Dendritic cell treated with granulocyte-macrophage colony-stimulating factor and Interleukin-4, amounts not matched to agents 40 ng/mL and 50 ng/mL, for 4 days (primary cell): ENCODE measurements at regions not wholly inside any gene's neighbourhood (a gene's known extent, or its start where the extent isn't known, plus 50 kb on each side); places are given as distances from the start of the nearest gene placed in this dataset.
"Not testable (repeated sequence)": the region's sequence is repeated elsewhere in the genome, so short reads cannot be mapped to it uniquely, and the experiment has no call there.

Experiments used
- H3K27ac Mint-ChIP-seq: one replicate; pipeline ENCODE4 v1.8.0; 2022; ENCODE audit warnings: mild to moderate bottlenecking, mixed read lengths
- H3K27me3 Mint-ChIP-seq: one replicate; pipeline ENCODE4 v1.8.0; 2022; ENCODE audit warnings: mild to moderate bottlenecking, mixed read lengths
- H3K36me3 Mint-ChIP-seq: one replicate; pipeline ENCODE4 v1.8.0; 2022; ENCODE audit warnings: low read depth, mixed read lengths
- H3K4me1 Mint-ChIP-seq: one replicate; pipeline ENCODE4 v1.8.0; 2022; ENCODE audit warnings: low read depth, mixed read lengths
- H3K4me3 Mint-ChIP-seq: one replicate; pipeline ENCODE4 v1.8.0; 2022; ENCODE audit warnings: mild to moderate bottlenecking, moderate library complexity, mixed read lengths
- H3K9me3 Mint-ChIP-seq: one replicate; pipeline ENCODE4 v1.8.0; 2022; ENCODE audit warnings: mixed read lengths
- intact Hi-C: fragments of 100-400 bp; cut with micrococcal nuclease; formaldehyde crosslinking; loops from one replicate; pipeline ENCODE4 v1.15.0; 2022

DNA sequence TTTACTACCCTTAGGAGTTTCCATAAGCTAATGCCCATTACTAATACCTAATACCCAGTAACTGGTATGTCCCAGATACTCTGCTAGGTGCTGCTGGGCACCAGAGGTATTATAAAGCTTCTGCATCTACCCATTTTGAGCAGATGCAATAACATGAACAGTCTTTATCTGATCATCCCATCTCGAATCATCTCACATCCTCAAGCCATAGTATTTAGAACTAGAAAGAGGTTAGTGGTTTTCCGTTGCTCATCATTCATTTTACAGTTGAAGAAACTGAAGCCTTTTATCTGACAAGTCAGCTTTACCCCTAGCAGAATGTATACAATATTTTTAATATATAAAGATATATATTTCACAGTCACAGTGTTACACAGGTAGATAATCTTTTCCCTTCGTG, 99.1 kb upstream of the TCF4 start:
- no peaks in the 10 kb centered on the region for H3K36me3 Mint-ChIP-seq
- no peaks in the 10 kb centered on the region for H3K27me3 Mint-ChIP-seq
- no peaks in the 10 kb centered on the region for H3K9me3 Mint-ChIP-seq
- intact Hi-C loops: no loop called here
- no peak overlapping the region for H3K27ac Mint-ChIP-seq
- no peak overlapping the region for H3K4me3 Mint-ChIP-seq
- H3K4me1 Mint-ChIP-seq: no peaks in the 10 kb centered on the region

DNA sequence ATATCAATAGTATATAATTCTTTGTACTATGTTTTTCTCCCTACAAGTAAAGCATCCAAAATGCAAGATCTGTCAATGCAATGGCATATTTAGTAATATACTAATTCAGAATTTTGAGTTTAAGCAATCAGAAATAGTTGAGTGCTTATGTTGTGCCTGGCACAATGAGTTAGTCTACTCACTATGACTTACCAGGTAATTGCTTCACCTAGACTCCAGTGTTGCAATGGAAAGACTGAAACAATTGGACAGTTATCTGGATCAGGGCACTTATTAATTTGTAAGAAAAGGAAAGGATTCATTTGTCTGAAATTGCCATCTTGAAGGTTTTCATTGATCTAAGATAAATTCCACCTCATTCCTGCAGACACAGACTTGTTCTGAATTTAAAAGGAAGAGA, 97.6 kb upstream of the TCF4 start:
- Mint-ChIP-seq H3K27ac (no peak overlapping the region), H3K36me3 (no peaks in the 10 kb centered on the region), H3K4me1 (no peaks in the 10 kb centered on the region), H3K9me3 (no peaks in the 10 kb centered on the region), H3K4me3 (no peak overlapping the region), H3K27me3 (no peaks in the 10 kb centered on the region)
- intact Hi-C loops: no loop called here

DNA sequence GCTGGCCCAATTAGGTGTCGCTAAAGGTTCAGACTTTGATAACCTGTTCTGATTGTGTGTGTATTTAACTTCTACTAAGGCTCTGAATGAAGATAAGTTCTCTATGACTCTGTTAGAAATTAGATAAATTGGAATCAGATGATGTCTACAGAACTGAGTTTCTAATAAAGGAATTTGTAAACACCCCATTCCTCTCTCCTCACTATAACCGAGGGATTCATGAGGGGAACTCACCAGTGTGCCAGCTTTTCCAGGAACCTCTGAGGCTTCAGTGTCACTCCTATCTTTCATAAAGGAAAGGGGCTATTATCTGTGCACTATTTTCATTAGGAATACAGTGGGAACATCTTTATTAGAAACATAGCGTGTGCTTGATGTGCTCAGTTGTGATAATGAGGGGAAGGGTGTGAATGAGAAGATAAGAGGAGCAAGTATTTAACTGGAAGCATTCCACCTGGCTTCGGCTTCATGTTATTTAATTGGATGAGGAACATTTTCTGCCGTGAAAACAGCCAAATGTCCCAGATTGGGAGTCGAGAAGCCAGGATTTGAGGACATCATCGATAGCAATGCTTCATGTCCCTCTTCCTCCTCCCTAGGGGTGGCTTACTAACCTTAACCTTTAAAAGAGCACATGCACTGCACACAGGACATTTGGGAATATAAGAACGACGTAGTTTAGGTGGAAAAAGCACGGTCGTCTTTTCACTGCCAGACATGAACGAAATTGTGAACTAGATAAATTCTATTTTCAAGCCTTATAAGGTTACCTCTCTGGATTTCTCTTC, 84.8 kb upstream of the TCF4 start:
- H3K9me3 Mint-ChIP-seq: peaks cover 30% of the 10 kb centered on the region
- H3K27me3 Mint-ChIP-seq: no peaks in the 10 kb centered on the region
- H3K4me3 Mint-ChIP-seq: no peak overlapping the region
- no peaks in the 10 kb centered on the region for H3K36me3 Mint-ChIP-seq
- H3K4me1 Mint-ChIP-seq: no peaks in the 10 kb centered on the region
- H3K27ac Mint-ChIP-seq: no peak overlapping the region
- intact Hi-C loops: no loop called here

GRCh38 chr18:55665506-55665905, 77.5 kb upstream of the TCF4 start:
- H3K9me3 Mint-ChIP-seq: peaks cover 25% of the 10 kb centered on the region
- H3K4me1 Mint-ChIP-seq: no peaks in the 10 kb centered on the region
- H3K4me3 Mint-ChIP-seq: no peak overlapping the region
- no peaks in the 10 kb centered on the region for H3K27me3 Mint-ChIP-seq
- no peaks in the 10 kb centered on the region for H3K36me3 Mint-ChIP-seq
- intact Hi-C loops: no loop called here
- no peak overlapping the region for H3K27ac Mint-ChIP-seq

DNA sequence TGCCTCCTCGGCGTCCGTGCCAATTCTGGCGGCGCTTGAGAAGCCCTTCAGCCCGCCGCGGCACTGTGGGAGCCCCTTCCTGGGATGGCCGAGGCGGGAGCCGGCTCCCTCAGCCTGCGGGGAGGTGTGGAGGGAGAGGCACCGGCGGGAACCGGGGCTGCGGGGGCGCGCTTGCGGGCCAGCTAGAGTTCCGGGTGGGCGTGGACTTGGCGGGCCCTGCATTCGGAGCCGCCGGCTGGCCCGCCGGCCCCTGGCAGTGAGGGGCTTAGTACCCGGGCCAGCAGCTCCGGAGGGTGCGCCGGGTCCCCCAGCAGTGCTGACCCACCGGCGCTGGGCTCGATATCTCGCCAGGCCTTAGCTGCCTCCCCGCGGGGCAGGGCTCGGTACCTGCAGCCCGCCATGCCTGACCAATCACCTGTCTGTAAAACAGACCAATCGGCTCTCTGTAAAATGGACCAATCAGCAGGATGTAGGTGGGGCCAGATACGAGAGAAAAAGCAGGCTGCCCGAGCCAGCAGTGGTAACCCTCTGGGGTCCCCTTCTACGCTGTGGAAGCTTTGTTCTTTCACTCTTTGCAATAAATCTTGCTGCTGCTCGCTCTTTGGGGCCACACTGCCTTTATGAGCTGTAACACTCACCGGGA, 76.9 kb upstream of the TCF4 start:
- peaks cover 25% of the 10 kb centered on the region for H3K9me3 Mint-ChIP-seq
- H3K27ac Mint-ChIP-seq, H3K4me1 Mint-ChIP-seq, H3K27me3 Mint-ChIP-seq, H3K36me3 Mint-ChIP-seq, H3K4me3 Mint-ChIP-seq, intact Hi-C loops: not testable (repeated sequence)

- Mint-ChIP-seq H3K4me1 (no peaks in the 10 kb centered on the region), H3K27ac (no peak overlapping the region), H3K36me3 (no peaks in the 10 kb centered on the region), H3K9me3 (peaks cover 25% of the 10 kb centered on the region), H3K27me3 (no peaks in the 10 kb centered on the region), H3K4me3 (no peak overlapping the region)
- intact Hi-C loops: no loop called here
Measured at GRCh38 chr18:55663891-55664290, 75.9 kb upstream of the TCF4 start.

DNA sequence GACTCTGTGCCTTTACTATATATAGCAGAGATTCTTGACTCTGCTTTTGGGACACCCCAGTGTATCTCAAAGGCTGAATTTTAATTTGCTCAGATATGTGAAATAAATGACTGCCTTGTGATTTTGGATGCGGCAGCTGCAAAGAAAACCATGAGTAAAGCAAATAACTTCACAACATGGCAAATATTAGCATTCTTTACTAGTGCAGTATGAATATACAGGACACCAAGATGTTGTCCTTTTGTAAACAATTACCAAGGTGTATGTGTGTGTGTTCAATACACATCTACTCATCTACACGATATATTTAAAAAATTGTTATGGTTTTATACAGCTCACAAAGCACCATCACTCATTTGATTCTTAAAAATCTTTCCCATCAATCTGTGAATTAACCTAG, 70.6 kb upstream of the TCF4 start:
- Mint-ChIP-seq H3K4me1 (peaks cover 6% of the 10 kb centered on the region), H3K27me3 (no peaks in the 10 kb centered on the region), H3K27ac (no peak overlapping the region), H3K9me3 (peaks cover 5% of the 10 kb centered on the region), H3K36me3 (no peaks in the 10 kb centered on the region), H3K4me3 (no peak overlapping the region)
- intact Hi-C loops: no loop called here

- intact Hi-C loops: no loop called here
- Mint-ChIP-seq H3K4me1 (peaks cover 6% of the 10 kb centered on the region), H3K36me3 (no peaks in the 10 kb centered on the region), H3K9me3 (peaks cover 9% of the 10 kb centered on the region), H3K27ac (no peak overlapping the region), H3K4me3 (no peak overlapping the region), H3K27me3 (no peaks in the 10 kb centered on the region)
Measured at GRCh38 chr18:55657572-55658331, 69.8 kb upstream of the TCF4 start.

DNA sequence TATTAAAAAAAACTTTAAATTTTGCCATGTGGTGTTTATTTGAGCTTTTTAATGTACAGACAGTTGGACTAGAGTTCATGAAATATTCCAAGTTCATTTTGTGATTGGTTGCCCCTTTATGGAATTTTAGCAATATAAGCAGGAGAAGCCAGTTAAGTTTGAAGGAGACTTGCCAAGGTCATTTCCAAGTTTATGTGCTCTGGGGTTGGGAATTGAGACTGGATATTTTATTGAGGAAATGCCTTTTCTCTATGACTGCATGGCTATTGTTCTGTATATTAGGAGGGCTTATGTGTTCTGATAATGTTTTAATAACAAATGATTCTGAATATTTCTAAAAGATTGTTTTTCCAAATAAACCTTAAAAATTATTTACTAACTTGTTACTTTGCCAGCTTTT, 67.0 kb upstream of the TCF4 start:
- Mint-ChIP-seq H3K9me3 (peaks cover 9% of the 10 kb centered on the region), H3K4me3 (no peak overlapping the region), H3K36me3 (no peaks in the 10 kb centered on the region), H3K27ac (no peak overlapping the region), H3K27me3 (no peaks in the 10 kb centered on the region), H3K4me1 (peaks cover 6% of the 10 kb centered on the region)
- intact Hi-C loops: no loop called here

- no peaks in the 10 kb centered on the region for H3K4me1 Mint-ChIP-seq
- H3K27ac Mint-ChIP-seq: no peak overlapping the region
- intact Hi-C loops: no loop called here
- H3K4me3 Mint-ChIP-seq: no peak overlapping the region
- no peaks in the 10 kb centered on the region for H3K27me3 Mint-ChIP-seq
- no peaks in the 10 kb centered on the region for H3K36me3 Mint-ChIP-seq
- peaks cover 9% of the 10 kb centered on the region for H3K9me3 Mint-ChIP-seq
Measured at GRCh38 chr18:55651236-55651635, 63.2 kb upstream of the TCF4 start.

GRCh38 chr18:55650363-55650870, 62.4 kb upstream of the TCF4 start:
- peaks cover 9% of the 10 kb centered on the region for H3K9me3 Mint-ChIP-seq
- no peaks in the 10 kb centered on the region for H3K27me3 Mint-ChIP-seq
- H3K36me3 Mint-ChIP-seq: no peaks in the 10 kb centered on the region
- no peak overlapping the region for H3K27ac Mint-ChIP-seq
- no peaks in the 10 kb centered on the region for H3K4me1 Mint-ChIP-seq
- intact Hi-C loops: no loop called here
- H3K4me3 Mint-ChIP-seq: no peak overlapping the region

- Mint-ChIP-seq H3K4me1 (no peaks in the 10 kb centered on the region), H3K36me3 (no peaks in the 10 kb centered on the region), H3K4me3 (no peak overlapping the region), H3K27ac (no peak overlapping the region), H3K27me3 (no peaks in the 10 kb centered on the region), H3K9me3 (peaks cover 2% of the 10 kb centered on the region)
- intact Hi-C loops: no loop called here
Measured at GRCh38 chr18:55647331-55647730, 59.3 kb upstream of the TCF4 start.

- peaks cover 22% of the 10 kb centered on the region for H3K9me3 Mint-ChIP-seq
- intact Hi-C loops: no loop called here
- no peak overlapping the region for H3K27ac Mint-ChIP-seq
- no peaks in the 10 kb centered on the region for H3K36me3 Mint-ChIP-seq
- no peak overlapping the region for H3K4me3 Mint-ChIP-seq
- H3K4me1 Mint-ChIP-seq: no peaks in the 10 kb centered on the region
- no peaks in the 10 kb centered on the region for H3K27me3 Mint-ChIP-seq
Measured at GRCh38 chr18:55642191-55642590, 54.2 kb upstream of the TCF4 start.

GRCh38 chr18:55641486-55641885, 53.5 kb upstream of the TCF4 start:
- Mint-ChIP-seq H3K27me3 (no peaks in the 10 kb centered on the region), H3K36me3 (no peaks in the 10 kb centered on the region), H3K4me3 (no peak overlapping the region), H3K27ac (no peak overlapping the region), H3K9me3 (peaks cover 22% of the 10 kb centered on the region), H3K4me1 (no peaks in the 10 kb centered on the region)
- intact Hi-C loops: no loop called here
